GM12865 (cell line): ENCODE measurements at regions not wholly inside any gene's neighbourhood (a gene's known extent, or its start where the extent isn't known, plus 50 kb on each side); places are given as distances from the start of the nearest gene placed in this dataset.

Source experiments
- DNase-seq: peaks from one replicate; pipeline ENCODE4 v3.0.0; 2010; ENCODE audit warnings: low read depth
- H3K4me3 ChIP-seq: 2 replicates; pipeline ENCODE4 v1.5.1; 2011; ENCODE audit warnings: mild to moderate bottlenecking, low read depth, low read length, control low read depth
- TF ChIP-seq, protein P1 (sequence below): IDR thresholded peaks from 2 replicates; pipeline ENCODE4 v1.5.1; 2011; ENCODE audit warnings: low read length, control low read depth, low read depth, inconsistent platforms; ENCODE audit not compliant: insufficient read depth; ENCODE audit errors: missing control alignments

DNA sequence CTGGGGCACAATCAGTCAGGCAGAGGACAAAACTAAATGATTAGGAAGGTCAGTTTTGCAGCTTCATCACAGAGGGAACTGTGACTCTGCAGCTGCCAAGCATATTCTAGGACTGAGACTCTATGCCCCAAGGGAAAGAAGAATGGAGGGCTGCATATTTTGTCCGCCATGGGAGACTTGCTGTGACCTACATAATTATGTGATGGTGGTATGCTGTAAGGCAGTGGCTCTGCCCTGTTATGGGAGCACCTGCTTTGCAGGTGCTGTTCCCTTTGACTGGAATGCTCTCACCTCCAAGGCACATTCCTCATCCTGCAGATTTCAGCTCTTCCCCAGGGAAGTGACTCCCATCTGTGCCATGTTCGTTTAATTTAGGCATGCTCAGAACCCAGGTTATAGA lies 261.9 kb upstream of the EPHA4 start:
- TF ChIP-seq, protein P1, sequence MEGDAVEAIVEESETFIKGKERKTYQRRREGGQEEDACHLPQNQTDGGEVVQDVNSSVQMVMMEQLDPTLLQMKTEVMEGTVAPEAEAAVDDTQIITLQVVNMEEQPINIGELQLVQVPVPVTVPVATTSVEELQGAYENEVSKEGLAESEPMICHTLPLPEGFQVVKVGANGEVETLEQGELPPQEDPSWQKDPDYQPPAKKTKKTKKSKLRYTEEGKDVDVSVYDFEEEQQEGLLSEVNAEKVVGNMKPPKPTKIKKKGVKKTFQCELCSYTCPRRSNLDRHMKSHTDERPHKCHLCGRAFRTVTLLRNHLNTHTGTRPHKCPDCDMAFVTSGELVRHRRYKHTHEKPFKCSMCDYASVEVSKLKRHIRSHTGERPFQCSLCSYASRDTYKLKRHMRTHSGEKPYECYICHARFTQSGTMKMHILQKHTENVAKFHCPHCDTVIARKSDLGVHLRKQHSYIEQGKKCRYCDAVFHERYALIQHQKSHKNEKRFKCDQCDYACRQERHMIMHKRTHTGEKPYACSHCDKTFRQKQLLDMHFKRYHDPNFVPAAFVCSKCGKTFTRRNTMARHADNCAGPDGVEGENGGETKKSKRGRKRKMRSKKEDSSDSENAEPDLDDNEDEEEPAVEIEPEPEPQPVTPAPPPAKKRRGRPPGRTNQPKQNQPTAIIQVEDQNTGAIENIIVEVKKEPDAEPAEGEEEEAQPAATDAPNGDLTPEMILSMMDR: no peak
- no peak for DNase-seq

DNA sequence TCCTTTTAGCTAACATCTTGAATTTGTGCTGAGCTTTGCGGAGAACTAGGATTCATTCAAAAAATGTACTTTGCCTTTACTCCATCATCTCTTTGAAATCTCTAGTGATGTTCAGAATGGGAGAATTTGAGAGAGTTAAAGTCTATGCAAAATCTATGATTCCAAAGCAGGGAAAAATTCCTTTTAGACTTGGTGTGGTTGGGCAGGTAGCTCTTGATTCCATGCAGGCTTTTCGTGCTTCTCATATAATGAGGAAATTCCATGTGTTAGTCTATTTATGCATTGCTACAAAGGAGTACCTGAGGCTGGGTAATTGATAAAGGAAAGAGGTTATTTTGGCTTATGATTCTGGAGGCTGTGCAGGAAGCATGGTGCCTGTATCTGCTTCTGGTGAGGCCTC lies 258.9 kb upstream of the EPHA4 start:
- DNase-seq: no peak
- no peak overlapping the region for H3K4me3 ChIP-seq
- TF ChIP-seq, protein P1: no peak

More for the DNA sequence above, 261.9 kb upstream of the EPHA4 start:
- no peak overlapping the region for H3K4me3 ChIP-seq

DNA sequence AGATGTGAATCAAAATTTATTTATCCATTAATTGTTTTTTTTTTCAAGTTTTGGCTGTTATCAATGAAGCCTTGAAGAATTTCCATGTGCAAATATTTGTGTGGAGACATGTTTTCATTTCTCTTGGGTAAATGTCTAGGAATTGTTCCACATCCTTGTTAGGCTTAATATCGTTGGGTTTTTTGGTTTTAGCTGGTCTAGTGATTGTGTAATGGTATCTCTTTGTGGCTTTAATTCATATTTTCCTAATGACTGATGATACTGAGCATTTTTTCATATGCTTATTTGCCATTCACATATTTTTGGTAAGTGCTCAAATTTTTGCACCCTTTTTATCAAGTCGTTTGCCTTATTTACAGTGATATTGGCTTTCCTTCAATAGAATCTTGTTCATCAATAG lies 250.3 kb upstream of the EPHA4 start:
- TF ChIP-seq, protein P1: no peak
- DNase-seq: no peak

DNA sequence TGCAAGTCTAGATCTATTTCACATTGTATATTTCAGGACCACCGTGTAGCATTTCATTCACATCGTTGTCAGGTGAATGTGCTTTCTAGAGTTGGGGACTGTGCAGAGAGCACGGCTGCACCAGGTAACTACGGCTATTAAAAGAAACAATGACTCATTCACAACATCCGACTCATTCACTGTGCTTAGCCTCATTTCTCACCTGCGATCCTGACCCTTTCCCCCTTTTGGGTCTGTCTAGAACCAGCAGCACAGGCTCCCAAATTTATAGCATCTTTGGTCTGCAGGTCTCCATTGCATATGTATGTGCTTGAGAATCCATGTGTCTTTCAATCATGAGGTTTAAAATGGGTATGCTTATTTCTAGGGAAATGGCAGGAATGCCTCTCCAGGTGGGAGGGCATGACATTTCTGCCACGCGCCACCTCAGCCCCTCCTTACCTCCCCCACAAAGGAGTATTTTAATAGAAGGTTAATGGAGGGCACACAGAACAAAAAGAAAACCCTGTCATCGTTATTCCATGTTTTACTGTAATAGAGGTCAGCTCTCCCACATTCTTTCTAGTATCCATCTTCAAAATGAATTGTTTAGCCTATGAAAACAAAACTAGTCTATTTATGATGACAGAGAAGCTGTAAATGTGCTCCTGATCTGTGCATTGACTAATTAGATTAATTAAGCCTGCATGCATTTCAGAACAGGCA lies 246.7 kb upstream of the EPHA4 start:
- no peak overlapping the region for H3K4me3 ChIP-seq
- DNase-seq: no peak
- TF ChIP-seq, protein P1: no peak

More for the DNA sequence above, 250.3 kb upstream of the EPHA4 start:
- H3K4me3 ChIP-seq: no peak overlapping the region

DNA sequence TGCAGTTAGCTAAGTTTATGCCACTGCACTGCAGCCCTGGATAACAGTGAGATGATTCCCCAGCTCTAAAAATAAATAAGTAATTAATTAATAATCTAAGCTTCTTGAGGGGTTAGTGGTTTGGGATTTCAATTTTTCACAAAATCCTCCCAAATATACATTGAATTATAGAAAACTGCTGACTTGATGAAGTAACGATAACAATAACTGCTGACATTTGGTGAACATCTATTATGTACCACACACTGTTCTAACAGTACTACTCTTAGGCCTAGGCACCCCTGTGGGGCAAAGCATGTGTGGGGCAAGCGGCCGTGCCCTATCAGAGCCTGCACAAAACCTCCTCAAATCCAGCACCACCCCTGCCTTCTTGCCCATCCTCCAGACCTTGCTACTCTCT lies 245.8 kb upstream of the EPHA4 start:
- DNase-seq: no peak
- H3K4me3 ChIP-seq: no peak overlapping the region
- TF ChIP-seq, protein P1: no peak

DNA sequence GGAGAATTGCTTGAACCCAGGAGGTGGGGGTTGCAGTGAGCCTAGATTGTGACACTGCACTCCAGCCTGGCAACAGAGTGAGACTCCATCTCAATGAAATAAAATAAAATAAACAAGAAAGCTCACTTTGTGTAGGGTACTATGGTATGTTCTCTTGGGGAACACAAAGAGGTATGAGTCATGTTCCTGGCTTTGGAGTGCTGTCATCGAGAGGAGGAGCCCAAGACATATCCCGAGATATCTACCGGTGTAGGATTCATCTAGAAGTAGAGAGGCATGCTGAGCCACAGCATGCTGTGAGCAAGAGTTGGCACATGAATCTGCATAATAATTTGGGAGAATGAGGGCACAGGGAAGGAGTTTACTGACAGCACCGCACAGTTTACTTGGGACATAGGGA lies 244.9 kb upstream of the EPHA4 start:
- no peak overlapping the region for H3K4me3 ChIP-seq
- no peak for DNase-seq
- TF ChIP-seq, protein P1: no peak

DNA sequence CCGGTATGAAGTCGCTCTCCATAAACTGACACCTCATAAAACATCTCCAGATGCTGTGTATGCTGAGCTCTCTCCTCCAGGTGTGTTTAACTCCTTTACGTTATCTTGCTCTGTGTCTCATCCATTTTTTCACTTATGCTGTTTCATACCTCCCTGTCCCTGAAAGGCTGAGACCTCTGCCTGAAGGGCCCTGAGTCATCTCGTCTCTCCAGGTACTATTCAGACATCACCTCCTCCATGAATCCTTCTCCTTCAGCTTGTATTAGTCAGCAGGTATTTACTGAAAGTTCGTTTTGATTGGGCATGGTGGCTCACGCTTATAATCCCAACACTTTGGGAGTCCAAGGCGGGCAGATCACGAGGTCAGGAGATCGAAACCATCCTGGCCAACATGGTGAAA lies 244.5 kb upstream of the EPHA4 start:
- TF ChIP-seq, protein P1: no peak
- H3K4me3 ChIP-seq: no peak overlapping the region
- no peak for DNase-seq
